ENCODE measurements at regions not wholly inside any gene's neighbourhood (a gene's known extent, or its start where the extent isn't known, plus 50 kb on each side); places are given as distances from the start of the nearest gene placed in this dataset.

GRCh38 chr7:132072873-132073272 lies 503.4 kb downstream of the PLXNA4 start:
- no peaks in the 10 kb centered on the region for H3K9me3 ChIP-seq (ENCODE audit: low read depth, low read length, poor library complexity, severe bottlenecking)
- no peaks in the 10 kb centered on the region for H3K36me3 ChIP-seq (ENCODE audit: insufficient read depth, low read length, poor library complexity, severe bottlenecking)
- H3K4me1 ChIP-seq (ENCODE audit: insufficient read depth, low read length, poor library complexity, severe bottlenecking) = no peaks in the 10 kb centered on the region
- ChIA-PET CTCF (no interaction called here), POLR2A (ENCODE audit: low non-redundant PET) (no interaction called here)
- H3K27me3 ChIP-seq (replicated peaks; ENCODE audit: insufficient read depth, low read depth, low read length, poor library complexity) = no peaks in the 10 kb centered on the region
- intact Hi-C loops (cut with micrococcal nuclease; ENCODE audit: unreplicated experiment) = no loop called here
- no peak overlapping the region for H3K27ac ChIP-seq (ENCODE audit: low read depth, low read length, poor library complexity, severe bottlenecking)
- TF ChIP-seq CTCF (conservative IDR thresholded peaks at IDR 0.05; ENCODE audit: low read depth, low read length) (no peak), EZH2 (IDR thresholded peaks at IDR 0.05; ENCODE audit: borderline replicate concordance, low read depth, low read length, poor library complexity, severe bottlenecking) (no peak)
- no peak overlapping the region for H3K4me3 ChIP-seq (ENCODE audit: low read depth, low read length, poor library complexity, severe bottlenecking)
- no peak for DNase-seq (ENCODE audit: low spot score)
- BruUV-seq (replicated peaks) = no TSS peak

- Histone ChIP-seq H3K4me3 (ENCODE audit: low read depth, low read length, poor library complexity, severe bottlenecking) (no peak overlapping the region), H3K9me3 (ENCODE audit: low read depth, low read length, poor library complexity, severe bottlenecking) (no peaks in the 10 kb centered on the region), H3K4me1 (ENCODE audit: insufficient read depth, low read length, poor library complexity, severe bottlenecking) (peaks cover 6% of the 10 kb centered on the region), H3K36me3 (ENCODE audit: insufficient read depth, low read length, poor library complexity, severe bottlenecking) (no peaks in the 10 kb centered on the region), H3K27me3 (replicated peaks; ENCODE audit: insufficient read depth, low read depth, low read length, poor library complexity) (no peaks in the 10 kb centered on the region), H3K27ac (ENCODE audit: low read depth, low read length, poor library complexity, severe bottlenecking) (no peak overlapping the region)
- no TSS peak for BruUV-seq (replicated peaks)
- TF ChIP-seq EZH2 (IDR thresholded peaks at IDR 0.05; ENCODE audit: borderline replicate concordance, low read depth, low read length, poor library complexity, severe bottlenecking) (no peak), CTCF (conservative IDR thresholded peaks at IDR 0.05; ENCODE audit: low read depth, low read length) (no peak)
- intact Hi-C loops (cut with micrococcal nuclease; ENCODE audit: unreplicated experiment) = no loop called here
- ChIA-PET POLR2A (ENCODE audit: low non-redundant PET) (no interaction called here), CTCF (no interaction called here)
- DNase-seq (ENCODE audit: low spot score) = no peak
Observed at GRCh38 chr7:132072165-132072564, 504.1 kb downstream of the PLXNA4 start.

- CTCF ChIA-PET = no interaction called here
- BruUV-seq (replicated peaks) = no TSS peak
- H3K9me3 ChIP-seq (ENCODE audit: low read depth, low read length, poor library complexity, severe bottlenecking) = no peaks in the 10 kb centered on the region
- H3K27ac ChIP-seq (ENCODE audit: low read depth, low read length, poor library complexity, severe bottlenecking) = no peak overlapping the region
- no peaks in the 10 kb centered on the region for H3K36me3 ChIP-seq (ENCODE audit: insufficient read depth, low read length, poor library complexity, severe bottlenecking)
- H3K4me3 ChIP-seq (ENCODE audit: low read depth, low read length, poor library complexity, severe bottlenecking) = no peak overlapping the region
- intact Hi-C loops (cut with micrococcal nuclease; ENCODE audit: unreplicated experiment) = no loop called here
- H3K27me3 ChIP-seq (replicated peaks; ENCODE audit: insufficient read depth, low read depth, low read length, poor library complexity) = no peaks in the 10 kb centered on the region
- no peak for DNase-seq (ENCODE audit: low spot score)
- no peak for TF ChIP-seq EZH2 (IDR thresholded peaks at IDR 0.05; ENCODE audit: borderline replicate concordance, low read depth, low read length, poor library complexity, severe bottlenecking)
- no peak for TF ChIP-seq CTCF (conservative IDR thresholded peaks at IDR 0.05; ENCODE audit: low read depth, low read length)
- POLR2A ChIA-PET (ENCODE audit: low non-redundant PET) = no interaction called here
- peaks cover 23% of the 10 kb centered on the region for H3K4me1 ChIP-seq (ENCODE audit: insufficient read depth, low read length, poor library complexity, severe bottlenecking)
Observed at GRCh38 chr7:132069306-132069705, 507.0 kb downstream of the PLXNA4 start.

Measured in A673 (cell line).